WERI-Rb-1 (cell line): ENCODE measurements at regions not wholly inside any gene's neighbourhood (a gene's known extent, or its start where the extent isn't known, plus 50 kb on each side); places are given as distances from the start of the nearest gene placed in this dataset.

ENCODE experiments used
- DNase-seq: peaks from one replicate; pipeline ENCODE4 v3.0.0-alpha.2; 2020
- H3K27ac ChIP-seq: fragments of 250-450 bp; sonication (Bioruptor Pico); 2 replicates; pipeline ENCODE4 v1.5.1; 2020; ENCODE audit warnings: mild to moderate bottlenecking, moderate library complexity
- H3K27me3 ChIP-seq: fragments of 250-450 bp; sonication (Bioruptor Pico); 2 replicates; pipeline ENCODE4 v1.5.1; 2021; ENCODE audit warnings: mild to moderate bottlenecking, low read depth, moderate library complexity; ENCODE audit not compliant: insufficient read depth, severe bottlenecking
- H3K36me3 ChIP-seq: fragments of 250-450 bp; sonication (Bioruptor Pico); 2 replicates; pipeline ENCODE4 v1.5.1; 2020; ENCODE audit warnings: mild to moderate bottlenecking, moderate library complexity
- H3K4me3 ChIP-seq: 2 replicates; pipeline ENCODE4 v1.5.1; 2011; ENCODE audit warnings: low read depth, mild to moderate bottlenecking, control low read depth, low read length
- H3K9me3 ChIP-seq: fragments of 250-450 bp; sonication (Bioruptor Pico); 2 replicates; pipeline ENCODE4 v1.5.1; 2021; ENCODE audit warnings: mild to moderate bottlenecking, moderate library complexity; ENCODE audit not compliant: severe bottlenecking
- CTCF ChIP-seq: IDR thresholded peaks from 2 replicates; pipeline ENCODE4 v1.5.1; 2011; ENCODE audit warnings: low read depth, mild to moderate bottlenecking, control low read depth, inconsistent platforms, low read length

GRCh38 chrX:149322316-149322715 lies 182.8 kb downstream of the IDS start:
- no peak for DNase-seq
- H3K27ac ChIP-seq = no peak overlapping the region
- H3K36me3 ChIP-seq = no peaks in the 10 kb centered on the region
- H3K9me3 ChIP-seq = no peaks in the 10 kb centered on the region
- no peak for TF ChIP-seq CTCF
- no peaks in the 10 kb centered on the region for H3K27me3 ChIP-seq
- H3K4me3 ChIP-seq = no peak overlapping the region

- no peak overlapping the region for H3K4me3 ChIP-seq
- no peak overlapping the region for H3K27ac ChIP-seq
- TF ChIP-seq CTCF = no peak
- no peak for DNase-seq
- no peaks in the 10 kb centered on the region for H3K9me3 ChIP-seq
- H3K36me3 ChIP-seq = no peaks in the 10 kb centered on the region
- H3K27me3 ChIP-seq = peaks cover 9% of the 10 kb centered on the region
Observed at GRCh38 chrX:149313871-149314371, 191.2 kb downstream of the IDS start.

GRCh38 chrX:149312988-149313387 lies 192.1 kb downstream of the IDS start:
- no peaks in the 10 kb centered on the region for H3K36me3 ChIP-seq
- H3K27me3 ChIP-seq = peaks cover 9% of the 10 kb centered on the region
- TF ChIP-seq CTCF = no peak
- H3K9me3 ChIP-seq = no peaks in the 10 kb centered on the region
- H3K27ac ChIP-seq = no peak overlapping the region
- no peak for DNase-seq
- H3K4me3 ChIP-seq = no peak overlapping the region

- Histone ChIP-seq H3K27ac (no peak overlapping the region), H3K9me3 (no peaks in the 10 kb centered on the region), H3K36me3 (no peaks in the 10 kb centered on the region), H3K4me3 (no peak overlapping the region), H3K27me3 (peaks cover 9% of the 10 kb centered on the region)
- no peak for TF ChIP-seq CTCF
- DNase-seq = no peak
Observed at GRCh38 chrX:149312097-149312496, 193.0 kb downstream of the IDS start.

GRCh38 chrX:149302705-149303104 lies 202.4 kb downstream of the IDS start:
- no peak for DNase-seq
- Histone ChIP-seq H3K36me3 (no peaks in the 10 kb centered on the region), H3K9me3 (no peaks in the 10 kb centered on the region), H3K4me3 (no peak overlapping the region), H3K27me3 (no peaks in the 10 kb centered on the region), H3K27ac (no peak overlapping the region)
- no peak for TF ChIP-seq CTCF

GRCh38 chrX:149298111-149298510 lies 207.0 kb downstream of the IDS start:
- no peaks in the 10 kb centered on the region for H3K36me3 ChIP-seq
- H3K27ac ChIP-seq = no peak overlapping the region
- DNase-seq = no peak
- H3K4me3 ChIP-seq = no peak overlapping the region
- no peaks in the 10 kb centered on the region for H3K9me3 ChIP-seq
- H3K27me3 ChIP-seq = no peaks in the 10 kb centered on the region
- no peak for TF ChIP-seq CTCF
